ENCODE measurements at regions not wholly inside any gene's neighbourhood (a gene's known extent, or its start where the extent isn't known, plus 50 kb on each side); places are given as distances from the start of the nearest gene placed in this dataset.
"Not testable (repeated sequence)": the region's sequence is repeated elsewhere in the genome, so short reads cannot be mapped to it uniquely, and the experiment has no call there.

DNA sequence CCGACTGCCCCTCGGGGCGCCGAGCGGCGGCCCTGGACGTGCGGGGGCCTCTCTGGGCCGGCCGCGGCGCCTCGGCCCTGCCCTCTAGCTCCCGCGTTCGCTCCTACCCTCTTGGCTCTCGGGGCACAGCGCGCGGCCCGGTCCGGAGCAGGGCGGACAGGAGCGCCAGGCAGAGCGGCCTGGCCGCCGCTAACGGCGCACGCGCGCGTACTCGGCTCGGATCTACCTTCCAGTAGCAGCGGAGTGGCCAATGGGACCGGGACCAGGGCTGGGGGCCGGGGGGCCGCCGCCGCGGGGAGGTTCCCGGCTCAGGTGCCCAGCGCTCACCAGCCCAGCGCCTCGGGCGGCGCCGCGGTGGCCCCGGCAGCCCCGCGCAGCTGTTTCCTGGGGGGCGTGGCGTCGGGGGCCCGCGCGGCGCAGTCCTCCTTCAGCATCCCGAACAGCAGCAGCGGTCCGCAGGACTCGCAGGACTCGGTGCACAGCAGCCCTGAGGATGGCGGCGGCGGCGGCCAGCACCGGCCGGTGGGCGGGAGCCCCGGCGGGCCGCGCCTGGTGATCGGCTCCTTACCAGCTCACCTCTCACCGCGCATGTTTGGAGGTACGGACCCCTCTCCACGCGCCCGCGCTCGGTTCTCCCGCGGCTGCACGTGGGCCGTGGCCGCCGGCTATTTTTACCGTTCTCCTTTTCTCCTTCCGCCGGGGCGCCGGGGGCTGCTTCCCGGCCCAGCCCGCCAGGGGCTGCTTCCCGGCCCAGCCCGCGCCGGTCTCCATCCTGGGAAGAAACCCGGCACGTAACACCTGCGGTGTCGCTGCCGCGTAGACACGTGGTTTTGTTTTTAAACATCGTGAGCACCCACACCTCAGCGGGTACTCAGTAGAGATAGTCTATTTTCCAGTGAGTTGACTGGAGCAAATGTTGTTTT, 162.9 kb downstream of the KBTBD2 start:
- TF ChIP-seq POLR2A (IDR thresholded peaks at IDR 0.05; ENCODE audit: low read length), result peak; percentile 39
- DNase-seq, result peak; percentile 81 to 86

DNA sequence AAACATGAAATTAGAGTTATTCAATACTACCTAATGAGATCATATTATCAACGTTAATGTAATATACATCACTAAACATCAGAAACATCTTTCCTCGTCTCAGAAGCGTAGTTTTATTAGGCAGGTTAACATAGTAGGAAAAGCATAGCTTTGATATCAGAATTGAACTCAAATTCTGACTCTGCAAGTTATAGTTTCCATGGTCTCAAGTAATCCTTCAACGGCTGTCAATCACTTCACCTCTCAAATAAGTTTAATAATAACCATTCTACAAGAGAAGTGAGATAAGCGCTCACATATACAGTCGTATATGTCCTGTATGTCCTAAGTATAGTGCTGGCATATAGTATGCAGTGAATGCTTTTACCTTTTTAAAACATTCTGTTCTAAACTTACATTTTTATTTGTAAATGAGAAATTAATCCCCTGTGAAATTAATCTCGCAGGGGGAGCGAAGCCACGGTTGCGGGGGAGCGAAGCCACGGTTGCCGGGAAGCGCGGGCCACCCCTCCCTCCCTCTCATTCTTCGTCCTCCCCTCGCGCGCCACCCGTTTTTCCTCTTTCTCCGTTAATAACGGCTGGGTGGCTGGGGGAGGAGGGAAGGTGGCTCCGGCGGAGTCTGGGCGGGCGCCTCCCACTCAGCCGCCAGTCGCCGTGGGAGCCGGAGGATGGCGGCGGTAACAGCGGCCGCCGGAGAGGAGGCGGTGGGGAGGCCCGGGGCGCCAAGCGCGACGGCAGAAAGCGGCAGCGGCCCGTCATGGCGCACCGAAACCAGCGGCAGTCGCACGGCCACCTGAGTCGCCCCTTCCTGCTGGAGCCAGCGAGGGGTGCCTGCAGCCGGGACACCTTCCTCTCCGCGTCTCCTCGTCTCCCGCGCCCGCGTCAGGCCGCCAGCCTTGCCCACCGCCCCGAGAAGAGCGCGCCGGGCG, 163.8 kb downstream of the KBTBD2 start:
- TF ChIP-seq POLR2A (IDR thresholded peaks at IDR 0.05; ENCODE audit: low read length), result peak; percentile 58
- DNase-seq, result peak; percentile 76 to 83

- DNase-seq, result peak; percentile 56 to 82
These were observed 168.7 kb downstream of the KBTBD2 start for GRCh38 chr7:32722837-32723236.

- TF ChIP-seq POLR2A (IDR thresholded peaks at IDR 0.05; ENCODE audit: low read length), result no peak
- TF ChIP-seq GATA1 (IDR thresholded peaks at IDR 0.05; ENCODE audit: low read depth, low read length), result no peak
- DNase-seq, result no peak
These were observed 197.4 kb downstream of the KBTBD2 start for GRCh38 chr7:32694182-32694581.

- peak; percentile 50 to 56 for DNase-seq
These were observed 196.9 kb downstream of the AVL9 start for GRCh38 chr7:32691965-32692815.

DNA sequence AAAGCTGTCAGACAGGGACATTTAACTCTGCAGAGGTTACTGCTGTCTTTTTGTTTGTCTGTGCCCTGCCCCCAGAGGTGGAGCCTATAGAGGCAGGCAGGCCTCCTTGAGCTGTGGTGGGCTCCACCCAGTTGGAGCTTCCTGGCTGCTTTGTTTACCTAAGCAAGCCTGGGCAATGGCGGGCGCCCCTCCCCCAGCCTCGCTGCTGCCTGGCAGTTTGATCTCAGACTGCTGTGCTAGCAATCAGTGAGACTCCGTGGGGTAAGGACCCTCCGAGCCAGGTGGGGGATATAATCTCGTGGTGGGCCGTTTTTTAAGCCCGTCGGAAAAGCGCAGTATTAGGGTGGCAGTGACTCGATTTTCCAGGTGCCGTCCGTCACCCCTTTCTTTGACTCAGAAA, 192.8 kb downstream of the AVL9 start:
- DNase-seq, result not testable (repeated sequence)

- no peak for DNase-seq
These were observed 185.9 kb downstream of the AVL9 start for GRCh38 chr7:32681174-32681518.

GRCh38 chr7:32680259-32681173, 185.2 kb downstream of the AVL9 start:
- DNase-seq, result peak; percentile 28 to 30
- TF ChIP-seq POLR2A (IDR thresholded peaks at IDR 0.05; ENCODE audit: low read length), result no peak
- TF ChIP-seq GATA1 (IDR thresholded peaks at IDR 0.05; ENCODE audit: low read depth, low read length), result no peak

More at GRCh38 chr7:32681174-32681518, 185.9 kb downstream of the AVL9 start:
- TF ChIP-seq POLR2A (IDR thresholded peaks at IDR 0.05; ENCODE audit: low read length), result no peak
- no peak for TF ChIP-seq GATA1 (IDR thresholded peaks at IDR 0.05; ENCODE audit: low read depth, low read length)

- DNase-seq, result no peak
- no peak for TF ChIP-seq POLR2A (IDR thresholded peaks at IDR 0.05; ENCODE audit: low read length)
- no peak for TF ChIP-seq GATA1 (IDR thresholded peaks at IDR 0.05; ENCODE audit: low read depth, low read length)
These were observed 183.9 kb downstream of the AVL9 start for GRCh38 chr7:32679192-32679591.

DNA sequence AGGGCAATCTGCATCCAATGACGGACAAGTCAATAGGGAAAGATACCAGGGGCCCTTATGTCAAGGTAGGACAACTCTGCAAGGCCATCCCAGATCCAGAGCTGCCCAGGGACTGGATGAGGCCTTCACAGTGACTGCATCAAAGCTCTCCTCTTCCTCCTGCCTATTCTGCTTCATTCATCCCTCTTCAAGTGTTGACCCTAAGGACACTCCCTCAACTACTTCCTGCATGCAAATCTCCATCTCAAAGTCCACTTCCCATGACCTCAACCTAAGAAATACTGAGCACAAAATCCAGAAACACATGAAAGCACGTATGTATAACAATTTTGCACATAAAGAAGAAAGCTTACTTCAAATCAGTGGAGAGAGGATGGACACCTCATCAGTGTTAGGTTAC, 182.3 kb downstream of the AVL9 start:
- TF ChIP-seq GATA1 (IDR thresholded peaks at IDR 0.05; ENCODE audit: low read depth, low read length), result no peak
- TF ChIP-seq POLR2A (IDR thresholded peaks at IDR 0.05; ENCODE audit: low read length), result no peak
- no peak for DNase-seq

- TF ChIP-seq POLR2A (IDR thresholded peaks at IDR 0.05; ENCODE audit: low read length) (no peak), GATA1 (IDR thresholded peaks at IDR 0.05; ENCODE audit: low read depth, low read length) (no peak)
These were observed 181.1 kb downstream of the AVL9 start for GRCh38 chr7:32676249-32676941.

GRCh38 chr7:32673275-32673983, 178.1 kb downstream of the AVL9 start:
- DNase-seq, result peak in 1 of 2 experiments; percentile 46
- TF ChIP-seq GATA1 (IDR thresholded peaks at IDR 0.05; ENCODE audit: low read depth, low read length), result no peak

More at GRCh38 chr7:32676249-32676941, 181.1 kb downstream of the AVL9 start:
- no peak for DNase-seq

Data from erythroblast (primary cell).